Gastroesophageal sphincter (tissue), 3 donors: ENCODE measurements at regions not wholly inside any gene's neighbourhood (a gene's known extent, or its start where the extent isn't known, plus 50 kb on each side); places are given as distances from the start of the nearest gene placed in this dataset.
"Not testable (repeated sequence)": the region's sequence is repeated elsewhere in the genome, so short reads cannot be mapped to it uniquely, and the experiment has no call there.

Experiments used
- POLR2AphosphoS5 ChIP-seq: sonication (generic); formaldehyde crosslinking; IDR thresholded peaks from one replicate; pipeline ENCODE4 v1.6.1; 2017; ENCODE audit warnings: antibody characterized with exemption
- TF ChIP-seq, protein P1 (sequence below), 4 experiments: fragments of 200-600 bp in 2 of 4; fragments of 450-650 bp in 2 of 4; sonication (generic) in 1 of 4; IDR thresholded peaks; one replicate each; pipeline ENCODE4 v1.5.1; 2017 to 2019; ENCODE audit warnings: antibody characterized with exemption in 4 of 4, mild to moderate bottlenecking in 2 of 4, moderate library complexity in 2 of 4

DNA sequence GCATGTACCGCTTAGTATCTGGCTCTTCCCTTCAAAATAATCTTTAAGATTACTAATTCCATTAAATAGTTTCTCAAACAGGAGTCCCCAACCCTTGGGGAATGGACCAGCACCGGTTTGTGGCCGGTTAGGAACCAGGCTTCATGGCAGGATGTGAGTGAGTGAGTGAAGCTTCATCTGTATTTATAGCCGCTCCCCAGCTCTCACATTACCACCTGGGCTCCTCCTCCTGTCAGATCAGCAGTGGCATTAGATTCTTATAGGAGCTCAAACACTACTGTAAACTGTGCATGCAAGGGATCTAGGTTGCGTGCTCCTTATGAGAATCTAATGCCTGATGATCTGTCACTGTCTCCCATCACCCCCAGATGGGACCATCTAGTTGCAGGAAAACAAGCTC lies 332.6 kb upstream of the ZNF608 start:
- TF ChIP-seq, protein P1, sequence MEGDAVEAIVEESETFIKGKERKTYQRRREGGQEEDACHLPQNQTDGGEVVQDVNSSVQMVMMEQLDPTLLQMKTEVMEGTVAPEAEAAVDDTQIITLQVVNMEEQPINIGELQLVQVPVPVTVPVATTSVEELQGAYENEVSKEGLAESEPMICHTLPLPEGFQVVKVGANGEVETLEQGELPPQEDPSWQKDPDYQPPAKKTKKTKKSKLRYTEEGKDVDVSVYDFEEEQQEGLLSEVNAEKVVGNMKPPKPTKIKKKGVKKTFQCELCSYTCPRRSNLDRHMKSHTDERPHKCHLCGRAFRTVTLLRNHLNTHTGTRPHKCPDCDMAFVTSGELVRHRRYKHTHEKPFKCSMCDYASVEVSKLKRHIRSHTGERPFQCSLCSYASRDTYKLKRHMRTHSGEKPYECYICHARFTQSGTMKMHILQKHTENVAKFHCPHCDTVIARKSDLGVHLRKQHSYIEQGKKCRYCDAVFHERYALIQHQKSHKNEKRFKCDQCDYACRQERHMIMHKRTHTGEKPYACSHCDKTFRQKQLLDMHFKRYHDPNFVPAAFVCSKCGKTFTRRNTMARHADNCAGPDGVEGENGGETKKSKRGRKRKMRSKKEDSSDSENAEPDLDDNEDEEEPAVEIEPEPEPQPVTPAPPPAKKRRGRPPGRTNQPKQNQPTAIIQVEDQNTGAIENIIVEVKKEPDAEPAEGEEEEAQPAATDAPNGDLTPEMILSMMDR (IDR thresholded peaks at IDR 0.05) = not testable (repeated sequence)
- TF ChIP-seq POLR2AphosphoS5 = not testable (repeated sequence)
